GM18907 (cell line): ENCODE measurements at regions not wholly inside any gene's neighbourhood (a gene's known extent, or its start where the extent isn't known, plus 50 kb on each side); places are given as distances from the start of the nearest gene placed in this dataset.
"Not testable (repeated sequence)": the region's sequence is repeated elsewhere in the genome, so short reads cannot be mapped to it uniquely, and the experiment has no call there.

ENCODE experiments used
- ATAC-seq: cut with Tn5 transposase; IDR thresholded peaks from one replicate; pipeline ENCODE4 v1.9.1; 2021; ENCODE audit warnings: mild to moderate bottlenecking, moderate library complexity; ENCODE audit not compliant: unreplicated experiment

DNA sequence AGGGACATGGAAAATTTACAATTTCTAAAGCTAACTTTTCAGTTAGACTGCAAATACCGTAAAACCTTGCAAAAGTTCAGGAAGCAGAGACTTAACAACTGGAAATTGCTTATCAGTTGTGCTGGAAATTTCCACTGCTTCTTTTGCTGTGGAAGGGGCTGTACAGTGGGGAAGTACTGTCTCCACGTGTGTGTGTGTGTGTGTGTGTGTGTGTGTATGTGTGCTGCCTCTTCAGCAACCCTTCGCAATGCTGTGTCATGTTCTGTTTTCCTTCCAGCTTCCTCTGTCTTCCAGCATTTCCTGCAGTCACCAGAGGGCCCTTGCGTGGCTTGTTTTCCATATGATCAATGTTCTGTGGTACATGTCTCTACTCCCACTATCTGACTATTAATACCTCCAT, 87.5 kb upstream of the RANBP3L start:
- ATAC-seq, result no peak

DNA sequence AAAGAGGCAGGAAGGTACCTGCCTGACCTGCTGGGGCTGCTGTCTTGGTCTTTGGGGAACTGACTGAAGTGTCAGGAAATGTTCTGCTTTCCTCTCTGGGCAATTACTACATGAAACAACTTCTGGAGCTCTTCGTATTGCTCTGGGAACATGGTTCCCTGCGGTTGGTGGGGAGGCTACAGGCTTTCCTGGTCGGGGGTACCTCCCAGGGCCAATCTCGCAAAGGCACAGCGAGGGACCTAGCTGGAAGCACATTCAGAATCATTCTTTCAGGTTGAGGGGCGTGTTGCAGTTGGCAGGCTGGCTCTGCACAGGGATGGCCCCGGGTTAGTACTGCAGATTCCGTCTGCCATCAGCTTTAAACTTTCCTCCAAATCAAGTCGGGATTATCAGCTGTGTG, 88.9 kb upstream of the RANBP3L start:
- ATAC-seq, result no peak

DNA sequence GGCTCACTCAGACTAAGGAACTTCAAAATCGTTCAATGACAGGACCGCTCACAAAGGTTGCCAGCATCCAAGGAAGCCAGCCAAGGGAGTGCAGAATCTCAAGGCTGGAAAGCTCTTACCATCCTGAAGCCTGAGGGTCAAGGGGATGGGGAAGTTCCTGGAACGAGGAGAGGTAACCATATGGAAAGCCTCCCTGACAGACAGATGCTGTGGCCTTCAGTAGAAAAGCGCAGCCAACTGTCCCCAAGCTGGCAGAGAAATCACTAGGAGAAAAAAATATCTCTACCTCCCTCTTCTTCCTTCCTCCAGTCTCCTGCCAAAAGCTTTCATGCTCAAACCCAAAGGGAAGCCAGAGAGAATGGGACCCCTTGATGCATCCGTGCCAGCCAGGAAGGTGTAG, 90.5 kb upstream of the RANBP3L start:
- ATAC-seq, result no peak

DNA sequence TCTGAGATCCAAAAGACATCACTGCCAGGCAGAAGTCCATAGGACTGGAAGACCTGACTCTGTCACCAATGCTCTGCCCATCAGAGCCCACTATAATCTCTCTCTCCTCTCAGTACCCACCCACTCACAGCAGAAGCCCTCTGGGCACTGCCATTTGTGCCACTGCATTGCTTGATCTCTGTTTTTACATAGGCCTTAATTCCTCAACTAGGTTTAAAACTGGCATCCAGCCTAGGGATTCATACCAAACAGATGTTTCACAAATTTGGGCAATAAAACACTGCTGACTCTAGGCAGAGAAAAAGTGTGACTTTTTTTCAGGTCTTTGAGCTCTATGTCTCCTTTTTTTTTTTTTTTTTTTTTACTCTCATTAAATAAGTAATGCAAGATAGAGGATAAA, 91.1 kb upstream of the RANBP3L start:
- no peak for ATAC-seq

DNA sequence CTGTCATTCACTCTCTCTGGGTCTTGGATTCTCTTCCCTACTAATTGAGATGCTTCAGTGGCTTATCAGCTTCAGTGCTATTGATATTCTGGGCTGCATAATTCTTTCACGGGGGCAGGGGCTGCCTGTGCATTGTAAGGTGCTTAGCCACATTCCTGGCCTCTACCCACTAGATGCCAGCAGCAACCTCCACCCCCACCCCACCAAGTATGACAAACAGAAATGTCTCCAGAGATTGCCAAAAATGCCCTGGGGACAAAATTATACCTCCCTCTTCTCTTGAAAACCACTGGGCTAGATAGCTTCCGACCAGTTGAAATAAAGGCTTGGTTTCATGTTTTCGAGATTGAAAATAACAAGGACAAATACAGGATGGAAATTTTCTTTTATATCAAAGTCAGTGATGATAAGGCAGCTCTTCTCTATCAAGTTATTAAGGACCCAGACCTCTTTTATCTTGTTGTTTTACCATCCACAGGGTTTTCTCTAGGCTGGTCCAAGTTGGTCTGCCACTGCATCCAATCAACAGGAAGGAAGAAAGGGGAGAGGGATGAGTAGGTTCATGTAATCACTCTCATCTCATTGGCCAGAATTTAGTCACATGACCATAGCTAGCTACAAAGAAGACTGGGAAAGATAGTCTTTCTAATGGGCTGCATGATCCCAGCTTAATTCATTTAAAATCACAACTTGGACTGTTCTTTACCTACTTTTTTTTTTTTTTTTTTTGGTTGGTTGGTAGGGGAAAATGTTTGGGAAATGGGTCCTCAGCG, 92.1 kb upstream of the RANBP3L start:
- ATAC-seq, result no peak

DNA sequence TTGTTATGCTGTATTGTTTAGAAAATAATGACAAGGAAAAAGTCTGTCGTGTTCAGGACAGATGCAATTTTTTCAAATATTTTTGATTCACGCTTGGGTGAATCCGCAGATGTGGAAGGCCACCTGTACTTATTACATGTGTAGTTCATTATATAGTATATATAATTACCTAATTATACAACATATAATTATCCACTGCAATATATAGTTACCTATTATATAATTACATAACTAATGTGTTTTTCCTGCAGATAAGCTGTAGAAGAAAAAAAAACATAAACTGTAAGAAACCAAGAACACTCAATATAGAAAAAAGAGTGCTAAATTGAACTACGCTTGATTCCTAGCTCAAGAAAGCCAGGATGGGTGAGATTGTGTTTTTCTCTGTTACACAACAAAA, 93.6 kb upstream of the RANBP3L start:
- no peak for ATAC-seq

DNA sequence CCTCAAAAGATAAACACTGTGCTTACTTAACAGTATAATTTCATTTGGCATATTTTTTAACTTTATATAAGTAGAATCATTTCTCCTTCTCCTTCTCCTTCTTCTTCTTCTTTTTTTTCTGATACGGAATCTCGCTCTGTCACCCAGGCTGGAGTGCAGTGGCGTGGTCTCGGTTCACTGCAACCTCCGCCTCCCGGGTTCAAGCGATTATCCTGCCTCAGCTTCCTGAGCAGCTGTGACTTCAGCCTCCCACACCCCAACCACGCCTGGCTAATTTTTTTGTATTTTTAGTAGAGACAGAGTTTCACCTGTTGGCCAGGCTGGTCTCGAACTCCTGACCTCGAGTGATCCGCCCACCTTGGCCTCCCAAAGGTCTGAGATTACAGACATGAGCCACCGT, 94.2 kb upstream of the RANBP3L start:
- not testable (repeated sequence) for ATAC-seq

DNA sequence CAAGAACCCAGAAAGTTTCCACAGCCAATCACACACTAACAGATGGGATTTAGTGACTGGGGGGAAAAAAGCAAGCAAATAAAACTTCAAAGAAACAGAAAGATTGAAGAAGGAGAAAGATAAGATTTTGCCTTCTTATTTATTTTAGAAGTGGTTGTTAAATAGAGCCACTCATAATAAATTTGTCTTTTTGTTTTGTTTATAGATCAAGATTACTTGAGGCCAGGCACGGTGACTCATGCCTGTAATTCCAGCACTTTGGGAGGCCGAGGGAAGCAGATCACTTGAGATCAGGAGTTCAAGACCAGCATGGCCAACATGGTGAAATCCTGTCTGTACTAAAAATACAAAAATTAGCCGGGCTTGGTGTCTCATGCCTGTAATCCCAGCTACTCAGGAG, 94.9 kb upstream of the RANBP3L start:
- ATAC-seq, result no peak

DNA sequence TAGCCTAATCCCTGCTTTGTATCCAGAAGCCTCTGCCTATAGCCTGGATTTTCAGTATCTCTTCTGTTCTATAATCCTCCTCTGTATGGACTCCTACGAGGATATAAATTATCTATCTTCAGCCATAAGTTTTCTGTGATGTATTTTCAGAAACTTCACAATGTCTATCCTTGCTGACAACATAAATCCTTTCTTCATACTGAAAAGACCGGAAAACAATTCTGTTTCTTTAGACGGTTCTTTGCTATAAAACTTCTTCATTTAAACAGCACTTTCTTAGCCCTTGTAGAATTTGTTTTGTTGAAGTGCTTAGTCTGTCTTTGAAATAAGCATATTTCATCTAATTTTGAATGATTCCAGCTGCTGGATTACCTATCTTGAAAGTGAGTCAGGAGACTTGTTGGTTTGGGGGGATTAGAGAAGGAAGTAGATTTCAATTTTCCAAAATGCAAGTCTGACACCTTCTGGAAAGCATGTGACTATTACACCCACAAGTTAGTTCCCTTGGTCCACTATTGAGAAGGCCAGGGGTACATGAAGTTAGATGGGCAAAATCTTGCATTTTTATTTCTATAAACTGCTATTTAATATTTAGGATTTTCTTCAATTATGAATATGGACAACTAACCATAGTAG, 96.3 kb upstream of the RANBP3L start:
- ATAC-seq, result no peak

DNA sequence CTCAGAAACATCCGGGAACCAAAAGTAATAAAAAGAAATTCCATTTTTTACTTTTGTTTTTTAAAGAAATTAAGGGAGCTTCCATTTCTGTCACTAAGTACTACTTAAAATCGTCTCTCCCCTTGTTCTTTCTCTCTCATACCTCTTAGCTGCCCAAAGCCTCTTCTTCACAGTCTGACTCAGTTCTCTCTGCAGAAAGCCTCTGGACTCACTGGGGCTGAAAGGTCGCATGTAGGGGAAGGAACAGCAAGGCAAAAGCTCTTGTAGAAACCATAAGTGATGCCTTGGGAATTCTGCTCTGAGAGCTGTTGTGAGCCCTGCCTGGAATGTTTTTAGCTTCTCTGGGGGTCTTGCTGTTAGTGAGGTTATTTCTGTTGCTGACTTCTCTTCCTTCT, 100.8 kb upstream of the RANBP3L start:
- no peak for ATAC-seq

DNA sequence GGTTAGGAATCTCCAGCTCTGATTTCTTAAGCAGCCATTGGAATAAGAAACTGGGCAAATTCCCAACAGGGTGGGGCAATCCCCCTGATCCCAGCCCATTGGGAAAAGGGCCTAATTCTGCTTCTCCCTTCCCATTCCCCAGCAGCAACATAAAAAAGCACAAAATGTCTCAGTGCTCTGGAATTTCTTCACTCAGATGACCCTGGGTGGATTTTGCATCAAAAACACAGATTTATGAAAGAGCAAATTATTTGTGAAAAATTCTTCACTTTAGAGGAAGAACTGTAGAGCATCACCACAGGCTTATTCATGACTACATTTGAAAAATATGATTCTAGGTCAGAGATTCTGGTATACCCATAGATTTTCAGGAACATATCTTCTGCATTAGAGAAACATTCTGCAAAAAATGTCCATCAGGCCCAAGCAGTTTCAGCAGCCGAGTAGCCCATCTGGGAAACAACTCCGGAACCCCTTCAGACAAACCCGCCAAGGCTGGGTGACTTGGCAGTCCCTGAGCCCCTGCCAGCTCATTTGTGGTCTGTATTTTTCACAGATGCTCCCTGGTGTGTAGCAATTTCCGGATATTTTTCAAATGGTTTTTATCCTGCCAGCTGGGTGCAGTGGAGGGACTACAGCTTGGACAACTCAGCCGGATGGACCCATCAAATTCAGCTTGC, 102.1 kb upstream of the RANBP3L start:
- ATAC-seq, result no peak

DNA sequence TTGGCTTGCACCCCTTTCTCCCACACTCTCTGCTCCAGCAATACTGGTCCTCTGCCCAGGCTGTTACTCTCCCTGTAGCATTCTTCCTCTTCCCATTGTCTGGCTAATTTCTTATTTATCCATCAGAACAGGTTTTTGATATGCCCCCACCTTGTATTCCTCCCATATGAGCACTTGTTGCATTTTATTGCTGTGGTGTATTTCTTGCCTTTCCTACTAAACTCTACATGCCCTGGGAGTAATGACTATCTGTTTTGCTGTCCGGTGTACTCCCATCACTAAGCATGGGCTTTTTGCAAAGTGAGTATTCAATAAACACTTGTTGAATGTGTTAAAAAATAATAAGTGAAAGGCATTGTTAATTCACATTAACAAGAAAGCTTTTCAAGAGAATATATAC, 104.3 kb upstream of the RANBP3L start:
- ATAC-seq, result no peak

DNA sequence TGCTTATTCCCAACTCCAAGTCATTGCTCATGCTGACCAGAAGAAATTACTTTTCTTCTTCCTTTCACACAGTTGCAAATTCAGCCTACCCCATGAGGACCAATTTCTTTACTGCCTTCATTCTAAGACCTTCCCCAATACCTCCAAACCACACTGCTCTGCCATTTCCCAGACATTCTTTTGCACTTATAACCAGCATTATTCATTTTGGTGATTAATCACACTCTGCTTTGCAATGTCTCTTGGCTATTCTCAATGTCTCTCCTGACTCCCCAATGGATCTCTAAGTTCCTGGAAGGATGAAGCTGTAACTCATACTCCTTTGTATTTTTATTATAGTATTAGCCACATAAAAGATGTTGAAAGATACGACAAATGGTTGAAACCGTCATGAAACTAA, 105.7 kb upstream of the RANBP3L start:
- no peak for ATAC-seq

DNA sequence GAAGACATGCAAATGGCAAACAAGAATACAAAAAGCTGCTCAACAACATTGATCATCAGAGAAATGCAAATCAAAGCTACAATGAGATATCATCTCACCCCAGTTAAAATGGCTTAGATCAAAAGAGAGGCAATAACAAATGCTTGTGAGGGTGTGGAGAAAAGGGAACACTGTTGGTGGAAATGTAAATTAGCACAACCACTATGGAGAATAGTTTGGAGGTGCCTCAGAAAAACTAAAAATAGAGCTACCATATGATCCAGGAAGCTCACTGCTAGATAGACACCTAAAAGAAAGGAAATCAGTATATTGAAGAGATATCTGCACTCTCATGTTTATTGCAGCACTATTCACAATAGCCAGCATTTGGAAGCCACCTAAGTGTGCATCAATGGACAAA, 108.0 kb upstream of the RANBP3L start:
- ATAC-seq, result not testable (repeated sequence)

DNA sequence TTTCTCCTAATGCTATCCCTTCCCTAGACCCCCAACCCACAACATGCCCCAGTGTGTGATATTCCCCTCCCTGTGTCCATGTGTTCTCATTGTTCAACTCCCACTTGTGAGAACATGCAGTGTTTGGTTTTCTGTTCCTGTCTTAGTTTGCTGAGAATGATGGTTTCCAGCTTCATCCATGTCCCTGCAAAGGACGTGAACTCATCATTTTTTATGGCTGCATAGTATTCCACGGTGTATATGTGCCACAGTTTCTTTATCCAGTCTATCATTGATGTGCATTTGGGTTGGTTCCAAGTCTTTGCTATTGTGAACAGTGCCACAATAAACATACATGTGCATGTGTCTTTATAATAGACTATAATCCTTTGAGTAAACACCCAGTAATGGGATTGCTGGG, 109.0 kb upstream of the RANBP3L start:
- ATAC-seq, result not testable (repeated sequence)

DNA sequence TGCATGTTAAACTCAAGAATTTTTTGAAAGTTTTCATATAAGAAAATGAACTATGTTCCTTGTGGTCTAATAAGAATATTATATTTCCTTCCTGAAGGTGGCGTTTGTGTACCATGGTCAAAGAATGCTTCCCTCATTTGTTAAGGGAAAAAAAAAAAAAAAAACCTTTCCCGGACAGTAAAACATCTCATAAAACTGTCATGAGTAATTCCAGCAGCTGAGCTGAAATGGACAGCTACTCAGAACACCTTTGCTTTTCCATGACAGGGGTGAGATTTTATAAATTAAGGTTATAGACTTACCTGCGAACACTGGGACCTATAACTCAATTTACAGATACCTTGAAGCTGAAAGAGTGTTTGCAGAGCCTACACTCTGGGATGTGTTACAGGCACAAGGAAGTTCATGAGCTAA, 113.2 kb upstream of the RANBP3L start:
- ATAC-seq, result no peak

DNA sequence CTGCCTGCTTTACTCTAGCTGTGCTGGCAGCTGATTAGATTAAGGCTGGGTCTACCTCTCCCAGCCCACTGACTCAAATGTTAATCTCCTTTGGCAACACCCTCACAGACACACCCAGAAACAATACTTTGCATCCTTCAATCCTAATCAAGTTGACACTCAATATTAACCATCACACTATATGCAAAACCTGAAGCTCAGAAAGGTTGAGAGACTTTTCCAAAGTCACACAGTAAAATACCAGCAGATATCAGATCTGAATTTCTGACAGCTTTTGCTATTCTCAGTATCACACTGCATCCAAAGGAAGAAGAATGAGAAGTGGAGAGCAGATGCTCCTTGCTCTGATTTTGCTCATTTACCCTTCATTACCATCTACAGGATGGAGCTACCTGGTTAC, 114.9 kb upstream of the RANBP3L start:
- no peak for ATAC-seq

DNA sequence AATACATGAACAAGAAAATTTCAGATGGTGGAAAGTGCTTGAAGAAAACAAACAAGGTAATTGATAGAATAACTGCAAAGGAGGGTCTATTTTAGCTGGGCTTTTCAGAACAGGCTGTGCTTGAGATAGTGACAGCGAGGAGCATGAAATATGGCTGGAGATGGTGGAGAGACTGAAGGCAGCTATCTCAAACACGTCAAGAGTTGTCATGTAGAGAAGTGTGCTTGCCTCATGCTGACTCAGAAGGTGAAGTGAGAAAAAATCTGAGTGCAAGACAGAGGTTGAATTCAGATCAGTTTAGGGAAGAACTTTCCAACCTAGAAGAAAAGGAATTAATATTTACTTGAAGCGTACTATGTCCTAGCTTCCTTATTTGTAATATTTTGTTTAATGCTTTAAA, 115.5 kb upstream of the RANBP3L start:
- ATAC-seq, result no peak

DNA sequence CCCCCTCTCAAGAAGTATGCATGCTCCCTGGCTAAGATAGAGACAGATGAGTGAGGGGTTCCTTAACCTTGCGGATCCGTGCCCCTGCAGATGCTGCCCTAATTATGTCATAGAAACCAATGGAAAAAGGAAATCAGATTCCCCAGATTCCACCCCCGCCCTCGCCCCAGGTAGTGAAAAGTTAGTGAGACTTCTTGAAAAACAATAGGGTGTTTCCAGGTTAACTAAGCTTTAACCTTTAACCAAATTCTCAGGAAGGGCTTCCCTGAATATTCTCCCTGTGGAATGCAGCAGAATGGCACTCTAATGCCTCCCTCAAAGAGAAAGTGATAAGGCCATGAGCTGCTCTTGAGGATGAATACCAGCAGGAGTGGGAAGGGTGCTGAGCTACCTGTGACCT, 116.0 kb upstream of the RANBP3L start:
- no peak for ATAC-seq

DNA sequence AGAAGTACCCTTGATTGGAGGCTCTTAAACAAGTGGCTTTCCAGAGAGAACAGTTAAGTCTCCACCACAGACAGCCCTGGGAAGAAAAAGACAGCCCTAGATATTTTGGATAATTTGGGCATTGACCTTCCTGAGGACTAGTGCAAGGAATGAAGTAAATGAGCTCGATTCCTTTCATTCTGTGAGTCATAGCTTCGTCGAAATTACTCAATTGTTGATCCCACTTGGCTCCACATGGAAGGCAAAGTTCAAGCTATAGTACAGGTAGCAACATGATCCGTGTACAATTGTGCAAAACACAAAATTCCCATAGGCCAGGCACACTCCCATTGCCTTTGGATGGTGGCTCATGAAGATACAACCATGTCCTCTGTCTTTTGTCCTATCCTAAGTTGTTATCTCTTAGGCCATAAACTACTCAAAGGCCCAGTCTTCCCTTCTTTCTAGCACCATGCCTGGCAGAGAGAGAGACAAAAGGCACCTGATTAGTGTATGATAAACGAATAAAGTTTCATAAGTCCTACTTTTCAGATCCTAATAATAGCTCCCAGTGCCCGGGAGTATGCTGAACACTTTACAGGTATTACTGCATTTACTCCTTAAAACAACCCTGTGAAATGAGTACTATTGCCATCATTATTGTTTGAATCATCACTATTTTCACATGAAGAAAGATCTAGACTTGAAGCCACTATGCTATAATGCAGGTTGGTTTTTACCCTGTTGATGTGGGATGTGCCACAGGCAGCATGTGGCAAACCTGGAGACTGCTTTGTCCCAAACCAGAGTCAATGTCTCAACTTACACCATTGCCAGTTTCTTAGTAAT, 116.7 kb upstream of the RANBP3L start:
- ATAC-seq, result no peak

DNA sequence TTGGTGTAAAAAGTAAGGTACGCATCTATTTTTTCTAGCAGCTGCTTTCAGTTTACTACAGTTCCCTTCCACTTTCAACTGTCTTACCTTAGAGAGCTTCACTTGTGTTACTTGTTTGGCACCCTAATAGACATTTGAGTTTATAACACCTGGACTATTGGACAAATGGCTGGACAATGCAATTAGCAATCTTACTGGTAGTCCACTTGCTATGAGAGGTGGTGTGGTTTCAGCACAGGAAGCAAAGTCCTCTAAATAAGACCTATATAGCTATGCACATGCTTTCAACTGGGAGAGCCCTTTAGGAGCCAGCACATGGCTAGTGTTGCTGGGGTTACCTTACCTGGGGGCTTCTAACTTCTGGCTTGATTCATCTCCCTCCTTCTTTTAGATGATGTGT, 119.6 kb upstream of the RANBP3L start:
- no peak for ATAC-seq
